HCT116 (cell line): ENCODE measurements at regions not wholly inside any gene's neighbourhood (a gene's known extent, or its start where the extent isn't known, plus 50 kb on each side); places are given as distances from the start of the nearest gene placed in this dataset.

ENCODE experiments used
- CTCF ChIP-seq, 3 experiments: fragments of 200-600 bp in 1 of 3; sonication (generic) in 1 of 3; IDR thresholded peaks in 2 of 3; conservative IDR thresholded peaks in 1 of 3; 2 replicates each; pipeline ENCODE4 v1.5.1; 2012 to 2017; ENCODE audit warnings: low read depth in 2 of 3, low read length in 2 of 3, antibody characterized with exemption in 1 of 3, borderline replicate concordance in 1 of 3, control low read depth in 1 of 3, mild to moderate bottlenecking in 1 of 3, mixed read lengths in 1 of 3, mixed run types in 1 of 3, moderate library complexity in 1 of 3; ENCODE audit not compliant: insufficient read depth in 1 of 3
- EZH2 ChIP-seq: fragments of 200-600 bp; sonication (generic); IDR thresholded peaks from 2 replicates; pipeline ENCODE4 v1.6.1; 2017; ENCODE audit warnings: antibody characterized with exemption, mixed run types
- TCF7L2 ChIP-seq: IDR thresholded peaks from 2 replicates; pipeline ENCODE4 v1.7.0; 2011; ENCODE audit warnings: borderline replicate concordance, inconsistent platforms; ENCODE audit not compliant: insufficient read depth, insufficient read length; ENCODE audit errors: extremely low read depth

DNA sequence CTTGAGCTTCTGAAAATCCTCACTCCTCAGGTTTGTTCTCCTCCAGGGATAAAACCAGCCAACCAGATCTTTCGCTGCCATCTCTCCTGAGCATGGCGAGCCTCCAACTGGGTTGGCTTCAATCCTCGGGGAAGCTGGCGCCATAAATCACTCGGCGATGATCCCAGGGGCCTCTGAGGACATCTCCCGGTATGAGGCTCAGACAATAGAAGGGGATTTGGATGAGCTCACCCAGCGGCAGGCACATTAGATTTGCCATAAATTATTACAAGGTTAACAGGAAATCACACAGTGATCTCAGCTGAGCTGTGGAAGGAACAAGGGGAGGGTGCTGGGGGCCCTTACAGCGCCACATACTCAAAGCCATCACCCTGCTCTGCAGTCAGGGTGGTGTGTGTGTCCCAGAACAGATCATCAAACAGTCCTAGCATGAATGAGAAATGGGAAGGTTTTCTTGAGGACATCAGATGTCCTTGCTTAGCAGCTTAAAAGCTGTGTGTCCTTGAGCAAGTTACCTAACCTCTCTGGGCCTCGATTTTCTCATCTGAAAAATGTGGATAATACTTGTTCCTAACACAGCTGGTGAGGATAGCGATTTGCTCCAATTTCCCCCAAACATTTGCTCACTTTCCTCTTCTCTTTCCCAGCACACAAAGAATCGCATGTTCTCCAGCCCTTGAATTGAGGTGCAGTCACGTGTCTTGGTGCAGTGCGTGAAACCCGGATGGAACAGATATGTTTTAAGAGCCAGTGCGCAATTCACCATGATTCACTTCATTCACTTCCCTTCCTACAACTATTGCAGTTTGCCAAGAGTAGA lies 142.8 kb downstream of the SCARB1 start:
- TF ChIP-seq TCF7L2 = no peak
- no peak for TF ChIP-seq CTCF (IDR thresholded peaks at IDR 0.05 in 2 of 3, conservative IDR thresholded peaks at IDR 0.05 in 1 of 3; ENCODE audit: borderline replicate concordance in 1 of 3, insufficient read depth in 1 of 3, low read depth in 2 of 3, low read length in 2 of 3)
- TF ChIP-seq EZH2 = no peak
